HG02885 (cell line): ENCODE measurements at regions not wholly inside any gene's neighbourhood (a gene's known extent, or its start where the extent isn't known, plus 50 kb on each side); places are given as distances from the start of the nearest gene placed in this dataset.
A peak's percentile ranks its signal among the peaks of the same experiment; 100 is the strongest.

Experiments used
- ATAC-seq: cut with Tn5 transposase; IDR thresholded peaks from one replicate; pipeline ENCODE4 v1.9.1; 2021; ENCODE audit warnings: mild to moderate bottlenecking; ENCODE audit not compliant: unreplicated experiment, poor library complexity

DNA sequence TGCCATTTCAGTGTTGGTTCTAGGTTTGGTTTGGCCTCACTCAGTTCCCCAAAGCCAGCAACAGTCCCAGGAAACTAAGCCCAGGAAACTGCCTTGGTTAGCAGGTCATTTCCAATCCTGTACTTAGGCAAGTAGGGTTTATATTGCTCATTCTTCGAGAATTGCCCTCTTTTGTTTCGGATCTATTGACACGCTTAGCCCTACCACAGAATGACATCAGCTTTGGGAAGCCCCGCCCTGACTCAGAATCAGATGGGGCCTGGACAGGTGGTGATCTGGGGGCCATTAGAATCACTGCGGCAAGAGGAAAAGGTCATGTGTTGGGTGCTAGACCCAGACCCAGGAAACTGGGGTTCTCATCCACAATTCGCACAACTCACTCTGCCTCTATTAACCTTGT, 578.2 kb downstream of the QKI start:
- peak; percentile 75 for ATAC-seq

DNA sequence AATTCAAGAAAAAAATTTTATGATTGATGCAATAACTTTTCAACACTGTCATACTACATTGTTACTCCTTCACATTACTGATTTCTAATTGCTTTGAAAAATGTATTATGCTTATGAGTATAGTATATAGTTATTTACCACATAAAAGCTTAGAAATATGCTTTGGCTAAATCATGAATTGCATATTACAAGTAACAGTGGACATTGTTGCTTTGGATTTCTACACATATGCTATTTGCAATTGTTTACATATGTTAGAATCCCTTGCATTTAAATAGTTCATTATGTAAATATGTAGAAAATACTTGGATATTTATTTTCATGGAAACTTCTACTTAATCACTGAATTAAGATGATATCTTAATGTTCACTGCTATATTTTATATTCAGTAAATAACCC, 577.5 kb downstream of the QKI start:
- no peak for ATAC-seq

DNA sequence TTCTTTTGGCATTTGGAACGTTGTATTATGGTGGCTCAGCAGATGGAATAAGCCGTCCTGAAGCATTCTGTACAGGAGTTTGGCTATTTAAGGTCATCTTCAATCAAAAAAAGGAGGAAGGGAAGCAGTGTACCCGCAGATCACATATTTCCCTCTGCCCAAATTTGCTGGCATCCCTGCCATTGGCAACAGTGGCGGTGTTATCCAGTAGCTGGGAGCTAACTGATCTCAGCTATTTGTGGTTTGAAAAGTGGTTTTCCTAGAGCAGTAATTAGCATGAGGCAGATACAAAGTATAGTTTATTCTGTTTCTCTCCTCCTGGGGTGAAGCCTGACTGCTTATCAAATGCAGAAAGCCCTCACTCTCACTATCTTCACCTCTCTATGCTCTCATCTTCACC, 576.8 kb downstream of the QKI start:
- ATAC-seq, result no peak

DNA sequence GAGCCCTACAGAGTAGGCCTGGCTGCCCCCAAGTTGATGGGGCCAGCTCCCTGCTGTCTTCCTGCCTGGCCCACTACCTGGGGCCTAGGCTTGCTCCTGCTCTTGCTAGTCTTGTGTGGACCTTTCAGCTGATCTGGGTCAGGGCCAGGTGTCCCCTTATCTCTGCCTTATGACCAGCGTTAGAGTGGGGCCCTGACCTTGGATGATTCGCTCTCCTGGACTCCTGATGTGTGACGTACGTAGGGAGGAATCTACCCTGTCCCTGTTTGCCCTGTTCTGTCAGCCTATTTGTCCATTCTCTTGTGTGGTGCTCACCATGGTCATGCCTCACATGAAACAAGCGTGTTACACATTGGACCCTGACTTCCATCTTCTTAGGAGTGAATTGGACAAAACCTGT, 571.8 kb downstream of the QKI start:
- ATAC-seq, result no peak

DNA sequence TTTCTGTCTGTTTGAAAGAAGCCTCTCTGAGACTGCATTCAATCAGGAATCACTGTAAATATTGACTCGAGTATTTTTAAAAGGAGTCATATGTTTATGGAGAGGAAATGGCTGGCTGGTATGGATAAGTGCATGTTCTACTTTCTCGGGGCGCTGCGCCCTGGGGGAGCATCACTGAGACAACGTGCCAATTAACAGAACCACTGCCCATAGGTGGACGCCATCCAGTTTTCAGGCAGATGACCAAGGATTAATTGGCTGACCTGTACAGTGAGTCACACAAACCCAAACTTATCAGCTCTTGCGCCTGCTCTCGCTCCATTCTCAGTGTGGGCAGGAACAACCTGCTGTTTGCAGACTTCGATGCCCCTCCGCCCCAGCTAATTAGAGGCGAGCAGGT, 571.2 kb downstream of the QKI start:
- no peak for ATAC-seq

DNA sequence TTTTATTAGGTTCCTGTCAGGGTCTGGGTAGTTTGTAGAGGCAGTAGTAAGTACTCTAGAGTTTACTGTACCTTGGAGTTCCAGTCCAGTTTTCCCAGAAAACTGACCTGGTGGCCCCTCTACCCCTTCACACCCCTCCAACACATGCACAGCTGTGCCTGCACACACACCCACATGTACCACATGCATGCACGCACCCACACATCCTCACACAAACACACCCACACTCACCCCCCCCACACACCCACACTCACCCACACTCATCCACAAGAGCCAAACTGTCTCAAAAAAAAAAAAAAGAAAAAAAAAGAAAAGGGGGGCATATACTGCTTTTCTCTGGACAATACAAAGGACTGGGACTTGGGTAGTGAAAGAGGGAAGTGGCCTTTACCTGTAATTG, 570.5 kb downstream of the QKI start:
- no peak for ATAC-seq

DNA sequence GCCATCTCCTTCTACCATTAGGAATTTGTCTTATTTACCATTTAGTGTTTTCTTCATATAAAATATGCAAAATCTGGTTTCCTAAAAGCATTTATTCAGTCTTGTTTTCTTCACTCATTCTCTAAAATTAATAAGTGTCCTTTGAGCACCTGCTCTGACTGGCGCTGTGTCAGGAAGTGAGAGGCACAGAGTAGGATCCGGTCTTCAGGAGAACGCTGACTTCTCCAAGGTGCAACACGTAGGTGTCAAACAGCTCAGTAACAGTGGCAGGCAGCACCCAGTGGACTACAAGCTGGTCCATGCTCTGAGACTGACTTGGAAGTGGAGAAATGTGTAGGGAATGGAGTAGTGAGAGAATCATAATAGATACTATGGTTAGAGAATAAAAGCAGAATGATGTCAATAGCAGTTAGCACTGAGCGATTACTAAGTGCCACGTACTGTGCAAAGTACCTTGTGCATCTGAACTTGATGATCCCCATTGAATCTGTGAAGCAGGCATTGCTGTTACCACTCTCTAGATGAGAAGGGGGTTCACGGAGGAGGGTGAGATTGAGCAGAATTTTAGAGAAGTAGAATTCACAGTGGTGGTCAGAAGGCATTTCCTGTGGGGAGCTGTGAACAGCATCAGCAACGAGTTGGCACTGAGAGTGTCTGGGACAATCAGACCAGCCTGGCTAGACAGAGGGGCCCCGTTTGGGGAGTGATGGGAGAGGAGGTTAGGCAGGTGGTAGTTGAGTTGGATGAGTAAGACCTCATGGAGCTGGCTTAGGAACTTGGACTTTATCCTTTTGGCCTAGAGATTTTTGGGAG, 569.8 kb downstream of the QKI start:
- no peak for ATAC-seq

DNA sequence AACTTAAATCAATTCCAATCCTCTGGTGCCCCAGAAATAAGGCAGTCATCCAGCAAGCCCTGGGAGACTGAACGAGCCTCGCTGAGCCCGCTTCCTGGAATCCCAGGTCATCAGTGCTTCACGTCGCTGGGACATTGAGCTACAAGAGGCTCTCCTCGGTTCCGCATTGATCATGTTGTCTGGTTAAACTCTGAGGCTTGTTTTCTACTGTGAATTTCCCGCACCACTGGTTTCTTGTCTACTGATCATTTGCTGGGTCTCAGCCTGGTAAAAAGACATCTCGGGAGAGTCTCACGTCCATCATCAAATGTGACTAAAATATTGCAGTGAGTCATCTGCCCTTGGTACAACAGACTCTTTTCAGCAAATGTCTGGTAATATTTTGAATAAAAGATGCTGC, 569.2 kb downstream of the QKI start:
- no peak for ATAC-seq

DNA sequence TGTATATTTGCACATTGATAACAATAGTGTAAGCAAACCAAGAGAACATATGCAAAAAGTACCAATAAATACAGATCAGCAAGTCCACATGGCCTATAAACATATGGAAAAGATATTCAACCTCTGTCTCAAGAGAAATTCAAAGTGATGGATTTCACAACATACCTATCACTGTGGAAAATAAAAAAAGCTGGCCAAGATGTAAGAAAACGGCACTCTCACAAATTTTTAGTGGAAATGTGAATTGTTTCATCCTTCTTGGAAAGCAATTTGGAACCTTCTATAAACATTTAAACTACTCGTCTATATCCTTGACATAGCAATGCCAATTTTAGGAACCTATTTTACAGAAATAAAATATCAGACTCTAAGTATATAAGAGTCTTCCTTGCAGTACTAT, 559.8 kb downstream of the QKI start:
- no peak for ATAC-seq

DNA sequence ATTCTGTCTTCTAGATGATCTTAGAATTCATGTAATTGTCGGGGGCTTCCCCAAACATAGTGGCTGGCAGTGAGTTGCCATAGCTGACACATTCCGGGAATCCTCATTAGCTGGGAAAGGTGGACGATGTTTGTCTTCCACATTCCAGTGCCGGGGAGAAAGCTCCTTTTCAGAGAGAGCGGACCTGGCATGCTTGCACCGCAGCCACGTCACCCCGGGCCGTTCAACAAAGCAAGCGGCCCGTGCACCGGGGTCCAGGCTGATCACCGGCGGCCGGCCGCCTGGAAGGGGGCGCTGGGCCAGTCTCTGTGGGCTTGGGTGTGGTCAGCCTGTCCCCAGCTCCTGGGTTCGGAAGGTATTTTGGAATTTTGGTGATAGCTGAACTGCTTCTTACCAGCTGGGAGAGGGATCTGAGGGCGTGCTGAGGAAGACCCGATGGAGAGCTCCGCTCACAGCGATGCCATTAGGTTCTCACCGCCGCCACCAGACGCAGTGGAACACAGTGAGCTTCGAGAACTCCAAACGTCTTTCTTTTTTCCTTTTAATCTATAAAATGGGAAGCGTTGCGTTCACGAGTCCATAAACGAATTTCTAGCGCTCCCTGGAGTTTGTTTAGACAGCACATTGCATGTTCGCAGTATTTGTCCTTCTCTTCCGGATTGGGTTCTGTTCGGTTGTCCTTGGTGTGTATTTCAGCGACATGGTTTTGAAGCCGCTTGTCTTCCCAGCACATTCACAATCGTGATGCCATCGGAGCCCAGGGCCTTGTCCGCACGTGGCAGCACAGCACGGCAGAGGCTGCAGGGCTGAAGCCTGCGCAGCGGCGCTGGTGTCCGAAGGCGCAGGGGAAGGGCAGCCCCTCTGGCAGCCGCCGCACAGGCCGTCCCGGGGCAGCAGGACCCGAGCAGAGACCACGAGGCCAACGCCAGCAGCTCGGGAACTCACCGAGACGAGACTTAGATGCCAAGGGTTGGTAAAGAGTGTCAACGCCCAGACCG, 557.6 kb downstream of the QKI start:
- ATAC-seq, result no peak

DNA sequence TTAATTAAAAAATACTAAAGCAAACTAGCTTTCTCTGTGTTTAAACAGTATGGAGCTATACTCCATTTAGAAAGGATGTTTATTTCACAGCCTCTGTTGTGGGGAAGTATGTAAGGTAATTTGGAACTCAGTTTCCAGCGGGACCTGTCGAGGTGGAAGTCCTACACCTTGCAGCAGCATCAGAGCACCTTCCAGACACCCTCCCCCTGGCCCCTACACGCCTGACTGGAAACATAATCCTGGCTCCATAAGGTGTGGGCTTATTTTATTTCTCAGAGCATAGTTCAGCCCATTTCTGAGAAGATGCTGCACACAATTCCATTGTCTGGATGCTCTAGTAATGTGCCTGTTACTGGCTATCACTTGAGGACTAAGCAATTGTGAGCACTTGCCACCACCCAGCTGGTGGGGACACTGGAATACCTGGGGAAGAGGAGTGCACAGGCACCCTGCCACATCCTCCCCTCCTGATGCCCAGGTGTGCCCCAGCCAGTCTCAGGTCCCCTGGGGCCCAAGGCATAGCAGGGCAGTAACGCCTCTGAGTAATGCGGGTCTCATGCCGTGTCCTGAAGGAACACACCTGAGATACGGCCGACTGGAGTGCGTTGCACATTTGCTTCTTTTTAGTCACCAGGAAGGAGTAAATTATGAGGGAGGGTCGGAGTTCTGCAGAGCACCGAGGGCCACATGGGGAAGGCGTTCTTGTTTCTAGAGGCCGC, 556.5 kb downstream of the QKI start:
- ATAC-seq, result no peak

DNA sequence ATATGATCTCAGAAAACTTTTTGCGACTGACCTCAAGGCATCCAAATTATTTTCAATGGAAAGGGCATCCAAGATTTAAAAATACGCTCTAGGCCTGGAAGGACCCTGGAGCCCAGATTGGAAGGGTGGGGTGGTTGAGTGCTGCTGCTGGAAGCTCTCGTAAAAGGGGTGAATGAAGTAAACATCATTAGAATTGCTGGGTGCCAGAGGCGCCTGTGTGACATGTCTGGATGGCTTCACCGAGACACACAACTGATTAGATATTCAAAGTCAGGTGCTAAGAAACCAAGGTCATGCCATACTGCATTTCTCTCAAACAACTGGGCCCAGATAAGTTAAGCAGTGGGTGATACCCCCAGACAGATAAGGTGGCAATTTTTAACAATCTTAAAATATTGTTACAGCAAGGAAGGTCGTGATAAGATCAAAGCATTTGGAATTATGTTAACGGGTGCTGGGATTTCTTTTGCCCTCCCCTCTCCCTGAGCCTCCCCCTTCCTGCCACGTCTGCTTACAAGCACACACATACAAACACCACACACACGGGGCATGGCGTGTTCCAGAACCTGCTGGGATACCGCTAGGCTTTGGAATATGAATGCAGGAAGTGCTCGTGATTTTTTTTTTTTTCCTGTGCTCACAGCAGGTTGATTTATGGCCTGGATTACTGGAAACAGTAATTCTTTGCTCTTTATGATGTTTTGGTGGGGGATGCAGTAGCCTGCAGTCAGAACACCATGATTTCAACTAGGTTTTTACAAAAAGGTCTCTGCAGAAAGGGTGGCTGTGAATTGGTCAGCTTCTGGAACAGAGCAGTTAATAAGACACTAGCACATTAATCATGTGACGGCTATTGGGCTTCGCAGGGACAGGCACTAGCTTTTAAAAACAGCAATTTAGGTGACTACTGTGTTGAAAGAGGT, 551.2 kb downstream of the QKI start:
- ATAC-seq, result no peak

DNA sequence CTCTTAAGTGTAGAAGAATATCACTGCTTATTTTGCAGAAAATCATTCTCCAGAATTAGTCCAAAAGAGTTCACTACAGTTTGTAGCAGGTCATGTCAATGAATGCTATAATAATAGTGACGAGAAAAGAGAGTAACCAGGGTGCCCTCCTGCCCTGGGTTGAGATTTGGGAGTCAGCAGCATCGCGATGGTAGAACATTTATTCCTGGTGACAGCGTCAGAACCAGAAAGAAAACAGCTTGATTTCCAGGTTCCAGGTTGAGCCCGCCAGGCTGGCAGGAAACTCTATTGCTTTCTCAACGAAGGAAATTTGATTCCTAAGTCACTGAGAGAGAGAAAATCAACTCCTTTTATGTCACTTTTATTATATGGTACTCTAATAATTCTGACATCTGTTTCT, 550.3 kb downstream of the QKI start:
- ATAC-seq, result no peak

DNA sequence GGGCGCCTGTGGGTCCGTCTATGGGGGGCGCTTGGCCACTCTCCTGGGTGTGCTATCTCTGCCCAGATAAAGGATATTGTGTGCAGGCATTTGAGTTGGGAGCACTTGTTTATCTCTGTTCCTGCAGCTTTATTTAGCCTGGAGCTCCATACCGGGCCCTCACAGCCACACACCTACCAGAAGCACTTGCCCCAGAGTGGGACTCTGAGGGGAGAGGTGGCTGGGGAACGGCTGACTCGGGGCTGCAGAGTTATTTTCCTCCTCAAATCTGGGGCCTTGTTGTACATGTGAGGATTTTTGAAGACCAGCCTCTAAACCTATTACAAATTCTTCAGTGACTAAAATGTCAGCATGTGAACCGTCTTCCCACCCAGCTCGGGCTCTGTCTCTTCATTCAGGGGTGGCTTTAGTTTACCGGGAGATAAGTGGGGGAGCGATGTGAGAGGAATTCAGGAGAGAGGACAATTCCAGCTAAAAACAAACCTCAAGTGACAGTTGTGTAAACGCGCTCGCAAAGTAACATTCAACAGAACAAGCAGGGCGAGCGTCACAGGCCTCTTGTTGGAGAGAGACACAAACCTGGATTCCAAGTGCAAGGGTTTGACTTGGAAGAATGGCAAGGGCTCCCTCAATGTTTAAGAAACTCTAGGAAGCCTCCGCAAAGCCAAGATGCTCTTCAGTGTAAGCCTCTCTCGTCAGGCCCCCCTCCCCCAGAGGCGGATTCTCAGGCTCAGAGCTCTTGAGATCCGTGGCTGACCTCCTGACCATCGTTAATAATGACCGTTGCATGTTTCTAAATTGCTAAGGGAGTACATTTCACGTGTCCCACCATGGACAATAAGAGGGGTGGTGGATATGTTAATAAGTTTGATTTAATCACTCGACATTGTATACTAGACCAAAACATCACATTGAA, 548.9 kb downstream of the QKI start:
- ATAC-seq, result no peak

DNA sequence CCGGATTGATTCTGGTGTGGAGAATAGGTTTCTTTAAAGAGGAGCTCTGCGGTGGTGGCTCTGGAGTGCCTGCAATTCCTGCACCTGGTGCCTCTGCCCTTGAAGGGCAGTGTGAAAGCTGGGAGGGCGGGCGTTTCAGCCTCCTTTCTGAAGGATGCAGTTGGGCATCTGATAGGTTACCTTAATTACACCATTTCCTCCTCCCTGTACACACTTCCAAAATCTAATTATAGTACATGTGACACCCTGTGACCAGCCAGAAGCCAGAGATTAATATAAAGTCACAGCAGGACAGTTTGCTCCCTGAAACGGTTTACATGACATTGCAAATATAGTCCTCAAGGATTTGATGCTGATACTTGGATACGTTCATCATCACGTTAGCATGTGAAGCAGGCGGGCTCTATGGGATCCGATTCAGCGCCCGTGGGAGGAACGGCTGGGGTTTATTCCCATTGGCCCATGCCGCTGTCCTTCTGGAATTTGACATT, 548.2 kb downstream of the QKI start:
- ATAC-seq, result no peak

DNA sequence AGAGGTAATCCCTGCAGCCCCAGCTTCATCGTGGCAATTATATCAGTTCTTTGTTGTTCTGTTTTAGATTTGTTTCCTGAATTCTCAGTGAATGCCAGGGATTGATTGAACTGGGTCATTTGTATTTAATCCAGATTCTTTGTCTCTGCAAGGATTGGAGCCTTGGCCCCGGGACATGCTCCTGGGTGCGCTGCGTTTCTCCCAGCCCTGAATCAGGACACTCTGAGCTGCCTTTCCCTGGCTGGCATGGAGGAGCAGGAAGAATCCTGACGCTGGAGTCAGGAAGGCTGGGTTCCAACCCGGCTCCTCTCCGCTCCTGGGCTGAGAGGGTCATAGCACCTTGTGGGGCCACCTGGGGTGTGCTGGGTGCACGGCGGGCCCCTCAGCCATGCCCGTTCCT, 545.6 kb downstream of the QKI start:
- ATAC-seq, result no peak

DNA sequence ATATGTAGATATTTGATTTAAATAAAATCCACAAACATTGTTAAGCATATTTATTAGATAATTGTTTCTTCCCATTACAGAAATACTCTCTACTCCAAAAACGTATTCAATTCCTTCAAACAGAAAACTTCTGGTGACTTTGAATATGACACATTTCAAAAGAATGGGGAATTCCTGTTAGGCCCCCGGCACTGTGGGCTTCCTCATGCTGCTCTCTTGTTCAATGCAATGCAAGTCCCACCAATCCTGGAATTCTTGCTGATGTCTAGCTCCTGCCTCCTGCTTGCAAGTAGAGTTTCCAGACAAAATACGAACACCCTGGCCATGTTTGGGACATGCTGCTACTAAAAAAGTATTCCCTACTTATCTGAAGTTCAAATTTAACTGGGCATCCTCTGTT, 544.1 kb downstream of the QKI start:
- ATAC-seq, result no peak

DNA sequence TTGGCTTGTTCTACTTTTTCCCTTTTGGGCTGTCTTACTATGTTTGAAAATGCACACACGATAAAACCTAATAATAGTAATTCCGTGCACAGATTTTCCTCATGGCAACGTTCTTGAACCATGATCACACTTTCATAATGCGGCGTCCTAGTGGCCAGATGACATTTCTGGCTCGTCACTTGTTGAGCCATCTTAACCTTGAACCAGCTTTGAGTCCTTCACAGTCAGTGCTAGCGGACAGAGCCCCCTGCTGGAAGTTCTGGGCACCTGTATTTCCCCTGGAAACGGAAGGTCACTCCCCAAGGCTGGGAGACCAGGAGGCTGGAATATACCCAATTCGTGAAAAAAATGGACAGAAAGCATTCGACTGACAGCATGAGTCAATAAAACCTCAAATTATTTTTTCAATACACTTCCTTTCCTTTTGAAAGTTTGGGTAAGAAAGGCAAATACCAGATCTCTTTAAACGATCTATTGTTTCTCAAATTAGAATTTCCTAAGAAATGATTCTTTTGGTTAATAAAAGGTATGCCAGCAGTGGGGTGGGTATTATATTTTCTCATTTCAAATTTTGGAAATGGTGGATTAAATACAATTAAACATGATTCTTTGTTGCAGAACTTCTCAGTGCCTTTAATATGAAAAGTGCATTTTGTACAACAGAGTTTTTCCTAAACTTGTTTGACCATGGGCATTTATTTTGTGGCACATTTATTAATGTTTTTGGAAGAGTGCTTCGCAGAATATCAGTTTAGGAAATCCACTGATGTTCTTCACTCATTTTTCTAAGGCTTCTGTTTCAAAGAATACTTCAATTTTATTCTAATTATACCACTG, 542.3 kb downstream of the QKI start:
- peak; percentile 96 for ATAC-seq
